UCSD-AML1 (cell line): ENCODE measurements at regions not wholly inside any gene's neighbourhood (a gene's known extent, or its start where the extent isn't known, plus 50 kb on each side); places are given as distances from the start of the nearest gene placed in this dataset.
A peak's percentile ranks its signal among the peaks of the same experiment; 100 is the strongest.
"Not testable (repeated sequence)": the region's sequence is repeated elsewhere in the genome, so short reads cannot be mapped to it uniquely, and the experiment has no call there.

Experiments used
- DNase-seq: peaks from one replicate; lab custom pipeline; 2025; ENCODE audit not compliant: unreplicated experiment; lab: John Stamatoyannopoulos, UW

DNA sequence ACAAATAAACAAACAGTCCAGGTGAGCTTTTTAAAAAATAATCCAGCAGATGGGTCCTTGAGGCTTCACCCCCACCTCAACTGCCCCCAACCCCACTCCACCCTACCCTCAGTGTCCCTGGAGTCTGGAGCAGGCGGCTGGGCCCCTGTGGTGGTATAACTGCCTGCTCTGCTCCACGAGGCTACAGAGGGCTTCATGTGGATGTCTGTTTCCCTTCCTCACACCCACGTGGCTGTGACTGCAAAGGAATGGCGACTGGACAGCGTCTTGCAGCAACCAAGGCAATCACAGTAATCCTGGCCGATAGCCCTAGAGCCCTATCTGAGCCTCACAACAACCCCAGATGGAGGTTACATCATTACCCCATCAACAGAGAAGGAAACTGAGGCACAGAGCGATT is 76.5 kb downstream of the SLC2A10 start:
- DNase-seq = no peak

GRCh38 chr20:46786566-46786965 is 77.1 kb downstream of the SLC2A10 start:
- DNase-seq = no peak

- DNase-seq = no peak
Measured at GRCh38 chr20:46787991-46788762, 78.7 kb downstream of the SLC2A10 start.

DNA sequence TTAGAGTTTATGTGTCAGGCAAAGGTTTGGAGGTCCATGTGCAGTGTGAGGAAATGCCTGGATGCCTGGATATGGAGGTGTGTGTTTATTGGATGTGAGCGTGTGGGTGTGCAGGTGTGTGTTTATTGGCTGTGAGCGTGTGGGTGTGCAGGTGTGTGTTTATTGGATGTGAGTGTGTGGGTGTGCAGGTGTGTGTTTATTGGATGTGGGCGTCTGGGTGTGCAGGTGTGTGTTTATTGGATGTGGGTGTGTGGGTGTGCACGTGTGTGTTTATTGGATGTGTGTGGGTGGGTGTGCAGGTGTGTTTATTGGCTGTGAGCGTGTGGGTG is 79.3 kb downstream of the SLC2A10 start:
- not testable (repeated sequence) for DNase-seq

GRCh38 chr20:46789339-46790028 is 80.0 kb downstream of the SLC2A10 start:
- no peak for DNase-seq

DNA sequence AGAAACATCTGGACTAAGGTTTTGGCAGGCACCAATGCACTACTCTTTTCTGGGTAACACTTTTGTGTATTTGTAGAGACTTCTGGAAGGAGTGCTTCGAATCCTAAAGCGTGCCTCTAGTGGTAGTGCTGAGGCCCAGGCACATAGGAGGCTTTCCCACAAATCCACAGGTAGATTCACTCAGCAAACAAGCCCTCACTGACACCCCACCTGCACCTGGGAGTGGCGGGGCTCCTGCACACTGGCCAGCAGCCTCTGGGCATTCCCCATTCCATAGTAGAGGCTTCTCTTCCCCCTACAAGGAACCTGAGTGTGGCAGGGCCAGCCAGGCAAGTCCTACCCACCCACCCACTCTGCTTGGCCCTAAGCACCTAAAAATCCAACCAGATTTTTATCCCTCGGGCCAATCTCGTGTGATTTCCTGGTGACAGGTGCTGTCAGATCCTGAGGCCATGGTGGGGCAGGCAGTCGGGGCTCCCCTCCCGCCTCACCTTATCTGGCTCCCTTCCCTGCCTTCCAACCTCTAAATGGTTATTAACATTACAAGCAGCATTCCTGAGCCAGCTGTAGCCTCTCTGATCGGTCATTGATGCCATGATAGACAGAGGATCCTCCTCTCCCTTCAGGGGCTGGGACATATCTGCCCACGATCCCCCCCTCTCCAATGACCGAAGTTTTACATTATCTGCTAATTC is 82.4 kb downstream of the SLC2A10 start:
- DNase-seq = no peak

- no peak for DNase-seq
Measured at GRCh38 chr20:46797206-46797605, 87.8 kb downstream of the SLC2A10 start.

DNA sequence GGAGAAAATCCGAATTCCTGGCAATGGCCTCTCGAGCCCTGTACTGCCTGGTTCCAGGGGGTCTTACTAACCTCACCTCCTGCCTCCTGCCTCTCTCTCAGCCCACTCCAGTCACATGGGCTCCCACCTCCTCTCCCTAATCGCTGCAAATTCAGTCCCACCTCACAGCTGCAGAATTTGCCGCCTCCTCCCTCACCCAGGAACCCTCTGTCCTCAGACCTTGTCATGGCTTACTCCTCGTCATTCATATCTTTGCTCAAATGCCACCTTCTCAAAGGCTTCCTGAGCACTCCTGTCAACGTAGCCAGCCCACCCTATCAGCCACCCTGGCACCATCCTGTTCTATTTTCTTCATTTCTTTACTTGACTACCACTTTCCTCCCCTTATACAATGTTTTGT is 89.0 kb downstream of the SLC2A10 start:
- no peak for DNase-seq

DNA sequence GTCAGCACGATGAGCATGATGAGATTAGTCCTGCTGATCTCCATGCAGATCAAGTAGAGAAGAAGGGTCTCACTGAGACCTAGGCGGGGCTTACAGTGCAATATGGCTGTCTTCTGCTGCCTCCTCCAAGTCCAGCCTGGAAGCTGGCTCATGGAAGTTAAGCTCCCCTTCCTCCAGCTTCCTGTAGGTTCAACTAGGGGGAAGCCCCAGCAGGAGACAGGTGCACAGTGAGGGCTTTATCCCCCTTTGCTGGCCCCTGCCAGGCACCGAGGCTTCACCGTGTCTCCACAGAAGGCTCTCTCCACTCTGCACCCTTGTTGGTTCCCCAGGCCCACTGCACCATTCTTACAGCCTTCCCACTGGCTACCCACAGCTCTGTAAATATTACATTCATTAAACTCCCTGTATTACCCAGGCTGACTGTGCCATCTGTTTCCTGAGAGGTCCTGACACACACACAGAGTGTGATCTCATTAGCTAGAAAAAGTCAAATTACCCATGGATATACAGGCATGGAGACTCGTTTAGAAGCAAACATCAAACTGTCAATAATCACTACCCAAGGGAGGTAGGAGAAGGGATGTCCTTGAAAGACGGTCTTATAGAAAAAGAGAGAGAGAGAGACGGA is 90.4 kb downstream of the SLC2A10 start:
- DNase-seq = no peak

DNA sequence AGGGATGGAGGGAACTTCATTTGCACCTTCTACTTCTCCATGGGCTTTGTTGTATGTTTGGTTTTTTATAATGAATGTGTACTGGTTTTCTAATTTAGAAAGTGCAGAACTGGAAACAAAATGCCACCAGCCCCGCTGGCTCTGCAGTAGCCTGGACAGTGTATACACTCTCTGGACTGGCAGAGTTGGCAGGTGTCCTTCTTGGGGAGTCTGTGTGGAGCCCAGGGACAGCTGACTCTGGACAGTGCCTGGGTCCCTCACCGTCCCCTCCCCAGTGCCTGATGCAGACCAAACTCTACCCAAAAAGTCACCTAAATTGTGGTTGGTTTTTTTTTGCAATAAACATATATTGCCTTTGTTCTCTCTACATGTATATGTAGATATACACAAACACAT is 91.0 kb downstream of the SLC2A10 start:
- no peak for DNase-seq

- DNase-seq = no peak
Measured at GRCh38 chr20:46801003-46801702, 91.7 kb downstream of the SLC2A10 start.

DNA sequence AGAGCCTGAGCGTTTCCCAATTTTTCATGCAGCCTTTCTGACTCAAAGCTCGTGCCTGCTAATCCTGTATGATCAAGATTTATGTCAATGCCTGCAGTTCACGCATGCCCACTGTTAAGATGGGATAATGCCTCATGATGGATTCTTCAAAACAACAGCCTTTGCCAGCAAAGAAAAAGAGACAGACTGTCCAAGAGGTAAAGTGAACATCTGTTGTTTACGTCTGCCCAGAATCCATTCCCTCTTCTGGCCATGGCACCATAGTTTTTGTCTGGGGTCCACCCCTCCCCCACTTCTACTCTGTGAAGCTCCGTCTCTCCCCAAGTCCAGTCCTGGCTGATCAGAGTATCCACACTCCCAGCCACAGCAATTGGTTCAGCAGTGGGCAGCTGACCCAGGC is 91.9 kb upstream of the EYA2 start:
- DNase-seq = no peak

GRCh38 chr20:46803123-46804020 is 91.3 kb upstream of the EYA2 start:
- DNase-seq = peak; percentile 19

DNA sequence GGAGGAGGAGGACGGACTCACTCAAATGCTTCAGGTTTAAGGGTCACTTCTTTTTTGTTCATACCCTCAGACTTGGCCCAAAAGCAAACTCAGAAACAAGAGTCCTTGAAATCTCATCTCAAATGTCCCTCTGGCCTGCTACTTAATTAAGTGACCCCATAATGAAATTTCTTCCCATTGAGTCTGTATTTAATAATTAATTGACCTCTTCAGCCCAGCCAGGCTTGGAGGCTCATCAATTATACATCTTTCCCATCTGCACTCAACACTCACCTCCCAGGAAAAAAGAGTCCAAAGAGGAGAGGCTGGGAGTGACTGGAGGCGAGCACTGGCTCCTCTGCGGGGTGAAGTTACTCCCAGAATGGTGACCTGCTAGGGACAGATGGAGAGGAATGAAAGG is 90.5 kb upstream of the EYA2 start:
- no peak for DNase-seq

- DNase-seq = no peak
Measured at GRCh38 chr20:46805836-46806235, 88.8 kb upstream of the EYA2 start.

GRCh38 chr20:46807998-46808397 is 86.6 kb upstream of the EYA2 start:
- DNase-seq = no peak

GRCh38 chr20:46808565-46808964 is 86.1 kb upstream of the EYA2 start:
- no peak for DNase-seq

DNA sequence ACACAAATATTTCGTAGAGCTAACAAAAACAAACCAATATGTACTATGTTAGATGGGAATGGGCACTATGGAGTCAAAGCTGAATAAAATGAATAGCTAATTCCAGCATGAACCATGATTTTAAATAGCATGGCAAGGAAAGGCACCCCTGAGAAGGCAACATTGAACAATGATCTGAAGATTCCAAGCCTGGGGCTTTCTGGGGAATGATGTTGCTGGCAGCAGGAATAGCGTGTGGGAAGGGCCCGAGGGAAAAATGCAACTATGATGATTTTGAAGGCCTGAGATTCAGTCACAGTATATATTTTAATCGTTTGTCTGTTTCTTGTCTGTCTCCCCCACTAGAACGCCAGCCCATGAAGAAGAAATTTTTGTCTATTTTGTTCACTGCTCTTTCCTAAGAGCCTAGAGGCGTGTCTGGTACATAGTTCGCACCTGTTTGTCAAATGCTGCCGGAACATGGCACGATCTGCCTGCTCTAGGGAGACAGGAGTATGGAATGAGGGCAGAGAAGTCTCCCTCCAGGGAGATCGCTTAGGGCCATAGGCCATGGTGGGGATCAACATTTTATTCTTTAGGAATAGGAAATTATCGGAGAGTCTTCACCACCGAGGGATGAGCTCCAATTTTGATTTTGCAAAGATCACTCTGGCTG is 84.8 kb upstream of the EYA2 start:
- DNase-seq = no peak

DNA sequence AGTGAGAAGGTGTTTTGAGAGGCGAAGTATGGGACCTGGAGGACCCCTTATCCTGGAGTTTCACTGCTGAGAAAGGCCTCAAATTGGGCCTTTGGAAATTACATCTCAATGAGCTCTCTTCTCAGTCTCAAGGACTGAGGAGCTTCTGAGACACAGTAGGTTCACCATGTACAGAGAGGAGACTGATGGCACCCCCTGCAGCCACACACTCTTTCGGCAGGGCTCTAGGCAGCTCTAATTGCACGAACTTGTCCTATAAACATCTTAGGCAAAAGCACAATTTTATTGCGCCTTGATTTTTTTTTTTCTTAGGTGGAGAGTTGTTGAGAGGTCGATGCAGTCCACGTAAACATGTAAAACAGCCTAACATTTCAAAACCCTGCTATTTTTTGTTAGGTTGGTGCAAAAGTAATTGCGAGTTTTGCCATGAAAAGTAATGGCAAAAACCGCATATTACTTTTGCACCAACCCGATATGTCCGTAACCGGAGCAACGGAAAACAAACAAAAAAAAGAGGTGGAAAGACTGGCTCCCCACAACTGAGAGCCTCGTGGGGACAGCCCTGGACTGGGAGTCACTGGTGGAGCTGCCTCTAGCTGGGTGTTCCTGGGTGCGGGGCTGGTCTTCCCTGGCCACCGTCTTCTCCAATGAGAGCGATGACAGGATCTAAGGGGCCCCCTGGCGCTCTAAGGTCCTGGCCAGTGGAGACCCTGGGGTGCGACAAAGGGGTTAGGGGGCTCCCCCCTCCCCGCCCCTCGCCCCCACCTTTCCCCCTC is 84.0 kb upstream of the EYA2 start:
- DNase-seq = no peak
